HG02588 (cell line): ENCODE measurements at regions not wholly inside any gene's neighbourhood (a gene's known extent, or its start where the extent isn't known, plus 50 kb on each side); places are given as distances from the start of the nearest gene placed in this dataset.

Experiments used
- ATAC-seq: cut with Tn5 transposase; IDR thresholded peaks from one replicate; pipeline ENCODE4 v1.9.1; 2021; ENCODE audit warnings: mild to moderate bottlenecking, moderate library complexity; ENCODE audit not compliant: unreplicated experiment

DNA sequence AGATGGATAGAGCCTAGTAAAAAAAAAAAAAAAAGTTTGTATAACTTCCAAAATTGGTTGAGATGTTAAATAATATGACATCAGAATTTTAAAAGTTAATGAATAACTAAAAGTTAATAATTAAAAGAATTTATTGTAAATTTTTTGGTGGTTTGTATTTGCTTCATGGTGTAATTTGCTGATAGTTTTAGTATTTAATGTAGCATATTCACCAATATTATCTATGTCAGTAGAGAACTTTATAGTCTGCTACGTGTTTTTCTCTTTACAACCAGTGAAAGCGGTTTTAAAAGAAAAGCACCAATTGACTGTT, 51.8 kb upstream of the STEAP4 start:
- ATAC-seq, result no peak

DNA sequence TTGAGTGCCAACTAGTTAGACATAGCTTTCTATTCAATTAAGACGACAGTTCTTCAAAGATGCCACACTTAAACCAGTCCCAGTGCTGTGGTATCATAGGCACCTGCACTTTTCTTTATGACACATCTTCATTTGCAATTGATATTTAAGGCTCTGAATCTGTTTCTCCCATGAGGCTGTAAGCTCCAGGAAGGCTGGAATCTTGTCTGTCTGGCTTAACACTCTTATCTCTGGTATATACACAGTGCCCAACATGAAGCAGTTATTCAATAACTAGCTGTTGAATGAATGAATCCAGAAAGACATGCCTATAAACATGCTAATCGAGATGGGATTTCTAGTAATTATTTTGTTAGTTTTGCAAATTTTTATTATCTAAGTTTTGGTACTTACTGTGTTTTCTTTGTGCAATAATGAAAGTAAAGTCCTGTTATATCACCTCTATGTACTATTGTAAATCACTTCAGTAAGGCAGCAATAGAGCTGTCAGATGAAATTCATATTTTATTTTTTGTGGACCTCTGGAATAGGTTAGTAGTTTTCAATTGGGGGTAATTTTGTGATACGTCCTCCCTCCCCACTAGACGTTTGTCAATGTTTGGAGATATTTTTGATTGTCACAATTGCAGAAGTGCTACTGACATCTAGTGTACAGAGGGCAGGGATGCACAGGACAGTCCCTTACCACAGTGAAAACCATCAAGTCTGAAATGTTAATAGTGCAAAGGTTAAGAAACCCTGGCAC, 51.3 kb upstream of the STEAP4 start:
- peak; percentile 74 for ATAC-seq

DNA sequence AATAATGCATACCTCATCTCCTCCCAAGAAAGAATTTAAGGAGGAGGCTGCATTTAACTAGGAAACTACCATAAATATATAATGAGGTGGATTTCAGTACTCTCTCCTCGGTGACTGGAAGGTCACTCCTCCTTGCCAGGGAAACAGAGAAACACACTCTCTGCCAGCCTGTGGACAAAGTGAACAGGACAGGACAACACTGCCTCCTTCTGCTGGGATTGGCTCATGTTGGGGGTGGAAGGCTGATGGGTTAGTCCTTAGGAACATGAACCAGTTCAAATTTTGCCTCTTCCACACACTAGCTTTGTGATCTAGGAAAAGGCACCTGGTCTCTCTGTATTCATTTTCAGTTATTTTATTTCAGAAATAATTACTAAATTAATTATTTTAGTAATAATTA, 50.6 kb upstream of the STEAP4 start:
- ATAC-seq, result no peak
